ENCODE measurements at regions not wholly inside any gene's neighbourhood (a gene's known extent, or its start where the extent isn't known, plus 50 kb on each side); places are given as distances from the start of the nearest gene placed in this dataset.
"Not testable (repeated sequence)": the region's sequence is repeated elsewhere in the genome, so short reads cannot be mapped to it uniquely, and the experiment has no call there.

DNA sequence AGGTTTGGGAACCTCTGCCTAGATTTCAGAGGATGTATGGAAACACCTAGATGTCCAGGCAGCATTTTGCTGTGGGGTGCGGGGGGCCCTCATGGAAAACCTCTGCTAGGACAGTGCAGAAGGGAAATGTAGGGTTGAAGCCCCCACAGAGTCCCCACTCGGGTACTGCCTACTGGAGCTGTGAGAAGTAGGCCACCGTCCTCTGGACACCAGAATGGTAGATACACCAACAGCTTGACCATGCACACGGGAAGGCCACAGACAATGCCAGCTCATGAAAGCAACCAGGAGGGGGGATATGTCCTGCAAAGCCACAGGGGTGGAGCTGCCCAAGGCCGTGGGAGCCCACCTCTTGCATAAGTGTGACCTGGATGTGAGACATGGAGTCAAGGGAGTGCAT, 1336.5 kb downstream of the SPATA31A7 start:
- H3K4me1 ChIP-seq (ENCODE audit: insufficient read depth, poor library complexity, severe bottlenecking); H3K27ac ChIP-seq (ENCODE audit: poor library complexity, severe bottlenecking); DNase-seq (ENCODE audit: low spot score); ATAC-seq (ENCODE audit: low read depth); H3K36me3 ChIP-seq (ENCODE audit: low read depth); H3K4me3 ChIP-seq (ENCODE audit: severe bottlenecking); H3K9me3 ChIP-seq (ENCODE audit: severe bottlenecking); H3K27me3 ChIP-seq (ENCODE audit: insufficient read depth, poor library complexity, severe bottlenecking): not testable (repeated sequence)

DNA sequence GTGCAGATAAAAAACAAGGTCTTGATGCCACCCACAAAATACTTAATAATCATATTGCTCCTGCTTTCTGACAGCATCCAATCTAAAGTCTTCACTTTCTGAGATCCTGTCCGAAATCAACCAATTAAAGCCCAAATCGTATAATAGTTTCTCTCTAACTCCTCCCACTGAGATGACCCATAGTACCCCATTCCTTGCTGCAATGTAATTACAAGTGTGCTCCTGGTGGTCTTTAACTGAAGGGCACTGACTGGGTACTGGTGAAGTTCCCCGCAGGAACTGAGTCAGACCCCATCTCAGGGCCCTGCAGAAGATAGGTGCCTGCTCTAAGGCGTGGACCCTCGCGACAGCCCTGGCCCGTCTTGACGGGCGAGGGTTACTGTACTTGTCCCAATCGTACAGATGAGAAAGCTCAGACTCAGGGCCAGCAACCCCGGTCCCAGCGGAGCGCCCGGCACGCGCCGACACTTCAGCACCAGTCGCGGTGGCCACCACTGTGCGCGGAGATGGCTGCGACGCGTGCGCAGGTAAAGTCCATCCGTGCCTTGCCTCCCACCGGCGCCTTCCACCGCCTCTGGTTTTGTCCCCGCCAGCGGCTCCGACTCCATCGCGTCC, 1342.4 kb downstream of the SPATA31A7 start:
- H3K4me1 ChIP-seq (ENCODE audit: insufficient read depth, poor library complexity, severe bottlenecking); DNase-seq (ENCODE audit: low spot score); H3K27me3 ChIP-seq (ENCODE audit: insufficient read depth, poor library complexity, severe bottlenecking); H3K36me3 ChIP-seq (ENCODE audit: low read depth); H3K27ac ChIP-seq (ENCODE audit: poor library complexity, severe bottlenecking); H3K4me3 ChIP-seq (ENCODE audit: severe bottlenecking); ATAC-seq (ENCODE audit: low read depth); H3K9me3 ChIP-seq (ENCODE audit: severe bottlenecking): not testable (repeated sequence)

DNA sequence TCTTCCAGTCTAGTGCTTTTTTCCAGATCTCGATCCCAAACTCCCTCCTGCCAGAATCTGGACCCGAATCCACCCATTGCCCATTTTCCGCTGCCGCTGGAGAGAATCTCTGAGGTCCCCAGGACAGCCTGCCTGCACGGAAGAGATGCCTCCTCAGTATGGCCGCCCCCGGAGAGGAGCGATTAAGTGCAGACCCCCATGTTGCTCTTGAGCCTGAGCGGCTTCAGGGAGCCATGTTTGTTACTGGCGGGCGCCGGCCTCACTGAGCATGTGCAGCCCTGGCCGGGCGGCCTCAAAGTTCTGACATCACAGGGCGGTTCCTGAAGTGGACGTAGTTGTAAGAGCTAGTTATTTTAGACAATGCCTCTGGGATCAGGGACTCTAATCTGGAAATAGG, 1342.9 kb downstream of the SPATA31A7 start:
- not testable (repeated sequence) for H3K27me3 ChIP-seq (ENCODE audit: insufficient read depth, poor library complexity, severe bottlenecking); H3K27ac ChIP-seq (ENCODE audit: poor library complexity, severe bottlenecking); H3K4me1 ChIP-seq (ENCODE audit: insufficient read depth, poor library complexity, severe bottlenecking); ATAC-seq (ENCODE audit: low read depth); DNase-seq (ENCODE audit: low spot score); H3K4me3 ChIP-seq (ENCODE audit: severe bottlenecking); H3K9me3 ChIP-seq (ENCODE audit: severe bottlenecking); H3K36me3 ChIP-seq (ENCODE audit: low read depth)

DNA sequence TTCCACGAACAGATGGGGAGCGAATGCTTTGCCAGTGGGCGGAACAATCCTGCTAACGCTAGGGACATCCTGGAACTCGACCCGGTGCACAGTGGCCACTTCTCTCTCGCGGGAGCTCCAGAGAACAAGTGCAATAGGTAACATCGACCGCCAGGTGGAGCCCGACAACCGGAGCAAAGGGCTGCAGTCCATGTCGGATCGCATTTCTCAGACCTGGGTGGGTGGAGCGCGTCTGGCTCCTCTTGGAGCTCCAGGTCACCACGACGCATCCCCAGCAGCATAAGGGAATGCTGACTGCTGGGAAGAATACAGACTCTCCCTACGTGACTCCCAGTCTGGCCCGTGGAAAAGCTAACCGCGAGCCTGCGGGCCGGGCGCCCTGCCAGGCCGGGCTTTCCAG, 1360.7 kb downstream of the SPATA31A7 start:
- H3K27me3 ChIP-seq (ENCODE audit: insufficient read depth, poor library complexity, severe bottlenecking); DNase-seq (ENCODE audit: low spot score); H3K36me3 ChIP-seq (ENCODE audit: low read depth); H3K9me3 ChIP-seq (ENCODE audit: severe bottlenecking); H3K4me1 ChIP-seq (ENCODE audit: insufficient read depth, poor library complexity, severe bottlenecking); H3K4me3 ChIP-seq (ENCODE audit: severe bottlenecking); H3K27ac ChIP-seq (ENCODE audit: poor library complexity, severe bottlenecking): not testable (repeated sequence)
- ATAC-seq (ENCODE audit: low read depth), result peak; percentile 89

DNA sequence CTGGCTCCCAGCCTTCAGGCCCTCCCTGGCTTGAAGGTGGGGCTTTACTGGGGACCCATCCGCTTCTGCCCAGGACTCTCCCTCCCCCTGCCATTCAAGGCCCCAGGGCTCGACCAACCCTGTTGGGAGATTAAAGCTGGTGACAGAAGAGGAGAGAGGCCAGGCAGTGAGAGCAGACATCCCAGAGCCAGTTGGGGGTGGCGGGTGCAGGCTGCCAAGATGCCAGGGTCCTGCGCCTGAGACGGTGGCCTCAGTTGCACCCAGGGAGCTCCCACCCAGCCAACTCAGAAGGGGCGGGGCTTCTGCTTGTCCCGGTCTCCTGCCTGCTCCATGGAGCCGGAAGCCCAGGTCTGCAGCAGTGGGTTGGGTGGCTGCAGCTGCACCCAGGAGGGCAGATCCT, 1370.8 kb downstream of the SPATA31A7 start:
- not testable (repeated sequence) for ATAC-seq (ENCODE audit: low read depth); H3K36me3 ChIP-seq (ENCODE audit: low read depth); H3K4me1 ChIP-seq (ENCODE audit: insufficient read depth, poor library complexity, severe bottlenecking); H3K9me3 ChIP-seq (ENCODE audit: severe bottlenecking); DNase-seq (ENCODE audit: low spot score); H3K27ac ChIP-seq (ENCODE audit: poor library complexity, severe bottlenecking); H3K27me3 ChIP-seq (ENCODE audit: insufficient read depth, poor library complexity, severe bottlenecking); H3K4me3 ChIP-seq (ENCODE audit: severe bottlenecking)

DNA sequence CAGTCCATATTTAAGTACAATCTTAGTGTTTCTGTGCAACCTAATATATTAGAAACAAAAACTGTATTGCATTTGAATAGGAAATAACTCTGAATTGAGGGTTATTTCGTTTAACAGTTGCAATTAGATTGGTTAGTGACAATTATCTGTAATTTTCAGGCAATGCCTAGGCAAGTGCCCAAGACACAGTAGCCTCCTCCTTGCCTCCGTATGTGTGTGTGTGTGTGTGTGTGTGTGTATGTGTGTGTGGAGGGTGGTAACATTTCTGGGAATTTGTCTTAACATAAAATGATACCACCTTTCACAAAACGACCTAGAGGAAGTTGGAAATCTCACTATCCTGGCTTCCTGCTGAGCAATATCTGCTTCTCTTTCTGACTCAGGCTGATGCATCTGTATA, 1375.3 kb downstream of the SPATA31A7 start:
- H3K27me3 ChIP-seq (ENCODE audit: insufficient read depth, poor library complexity, severe bottlenecking); H3K4me1 ChIP-seq (ENCODE audit: insufficient read depth, poor library complexity, severe bottlenecking): not testable (repeated sequence)

DNA sequence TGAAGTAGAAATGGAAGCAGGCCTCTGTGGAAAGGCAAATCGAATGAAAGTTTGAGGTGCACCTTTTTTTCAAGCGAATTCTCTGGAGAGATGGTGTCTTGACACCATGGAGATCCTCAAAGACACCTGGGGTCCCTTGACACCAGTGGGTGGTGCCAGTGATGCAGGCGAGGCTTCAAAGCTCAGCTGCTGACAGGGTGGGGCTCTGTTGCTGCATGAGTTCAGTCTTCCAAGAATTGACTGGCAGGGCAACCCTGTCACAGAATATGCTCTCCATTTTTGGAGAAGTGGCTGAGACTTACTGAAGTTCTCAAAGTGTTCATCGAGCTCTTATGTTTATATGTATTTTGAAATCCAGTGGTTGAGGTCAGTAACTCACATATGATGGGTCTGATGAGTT, 1376.6 kb downstream of the SPATA31A7 start:
- not testable (repeated sequence) for H3K9me3 ChIP-seq (ENCODE audit: severe bottlenecking); H3K27ac ChIP-seq (ENCODE audit: poor library complexity, severe bottlenecking); H3K4me3 ChIP-seq (ENCODE audit: severe bottlenecking); H3K4me1 ChIP-seq (ENCODE audit: insufficient read depth, poor library complexity, severe bottlenecking); H3K27me3 ChIP-seq (ENCODE audit: insufficient read depth, poor library complexity, severe bottlenecking); ATAC-seq (ENCODE audit: low read depth); H3K36me3 ChIP-seq (ENCODE audit: low read depth); DNase-seq (ENCODE audit: low spot score)

More for the DNA sequence above, 1375.3 kb downstream of the SPATA31A7 start:
- not testable (repeated sequence) for H3K27ac ChIP-seq (ENCODE audit: poor library complexity, severe bottlenecking); DNase-seq (ENCODE audit: low spot score); H3K9me3 ChIP-seq (ENCODE audit: severe bottlenecking); H3K36me3 ChIP-seq (ENCODE audit: low read depth); ATAC-seq (ENCODE audit: low read depth); H3K4me3 ChIP-seq (ENCODE audit: severe bottlenecking)

DNA sequence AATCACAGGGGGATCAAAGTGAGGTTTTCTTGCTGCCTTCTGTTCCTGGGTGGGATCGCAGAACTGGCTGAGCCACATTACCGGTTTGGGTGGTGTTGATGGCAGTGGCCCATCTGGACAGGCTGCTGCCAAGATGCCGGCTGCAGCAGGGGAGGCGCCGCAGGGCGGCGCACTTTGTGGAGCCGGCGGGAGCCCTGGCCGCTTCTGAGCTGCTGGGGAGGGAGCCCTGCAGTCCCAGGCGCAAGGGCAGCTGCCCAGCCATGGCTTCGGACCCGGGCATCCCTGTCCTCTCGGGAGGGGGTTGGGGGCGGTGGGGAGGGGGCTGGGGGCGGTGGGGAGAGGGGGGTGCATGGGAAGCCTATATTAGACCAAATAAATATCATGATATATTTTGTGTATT, 1407.3 kb downstream of the SPATA31A7 start:
- not testable (repeated sequence) for H3K4me1 ChIP-seq (ENCODE audit: insufficient read depth, poor library complexity, severe bottlenecking); H3K9me3 ChIP-seq (ENCODE audit: severe bottlenecking); DNase-seq (ENCODE audit: low spot score); H3K4me3 ChIP-seq (ENCODE audit: severe bottlenecking); H3K36me3 ChIP-seq (ENCODE audit: low read depth); H3K27me3 ChIP-seq (ENCODE audit: insufficient read depth, poor library complexity, severe bottlenecking); H3K27ac ChIP-seq (ENCODE audit: poor library complexity, severe bottlenecking); ATAC-seq (ENCODE audit: low read depth)

All from RWPE2 (cell line).